ENCODE measurements at regions not wholly inside any gene's neighbourhood (a gene's known extent, or its start where the extent isn't known, plus 50 kb on each side); places are given as distances from the start of the nearest gene placed in this dataset.

DNA sequence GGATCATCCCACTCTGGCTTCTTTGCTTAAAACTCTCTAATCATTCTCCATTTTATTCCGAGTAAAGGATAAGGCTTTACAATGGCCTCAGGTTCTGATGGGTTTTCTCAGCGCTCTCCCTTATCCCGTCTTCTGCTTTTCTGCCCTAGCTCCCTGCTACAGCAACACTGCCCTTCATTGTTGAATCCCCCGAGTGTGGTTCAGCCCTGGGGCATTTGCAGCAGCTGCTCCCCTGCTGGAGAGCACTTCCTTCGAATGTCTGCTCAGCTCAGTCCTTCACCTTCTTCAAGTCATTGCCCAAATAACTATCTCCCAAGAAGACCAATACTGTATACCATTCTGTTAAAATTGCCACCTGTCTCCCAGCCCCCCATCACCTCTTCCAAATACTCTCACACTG, 111.8 kb downstream of the TBXT start:
- Histone ChIP-seq H3K9me3 (ENCODE audit: control insufficient read depth, low read length) (no peaks in the 10 kb centered on the region), H3K27me3 (ENCODE audit: control insufficient read depth, insufficient read depth, low read length, poor library complexity, severe bottlenecking) (no peaks in the 10 kb centered on the region), H3K4me1 (ENCODE audit: control insufficient read depth, insufficient read depth, low read length) (no peaks in the 10 kb centered on the region), H3K36me3 (ENCODE audit: control insufficient read depth, insufficient read depth, low read length) (no peaks in the 10 kb centered on the region), H3K27ac (ENCODE audit: insufficient read depth, low read depth, low read length, poor library complexity, severe bottlenecking) (no peak overlapping the region), H3K4me3 (ENCODE audit: insufficient read depth, low read depth, low read length) (no peak overlapping the region)
- WGBS, 2 experiments: 72 to 75% methylated on average over 5 of the region's 5 CpGs

GRCh38 chr6:166052837-166053236, 114.8 kb downstream of the TBXT start:
- no peak overlapping the region for H3K4me3 ChIP-seq (ENCODE audit: insufficient read depth, low read depth, low read length)
- no peaks in the 10 kb centered on the region for H3K4me1 ChIP-seq (ENCODE audit: control insufficient read depth, insufficient read depth, low read length)
- no peaks in the 10 kb centered on the region for H3K36me3 ChIP-seq (ENCODE audit: control insufficient read depth, insufficient read depth, low read length)
- no peak overlapping the region for H3K27ac ChIP-seq (ENCODE audit: insufficient read depth, low read depth, low read length, poor library complexity, severe bottlenecking)
- H3K27me3 ChIP-seq (ENCODE audit: control insufficient read depth, insufficient read depth, low read length, poor library complexity, severe bottlenecking): no peaks in the 10 kb centered on the region
- no peaks in the 10 kb centered on the region for H3K9me3 ChIP-seq (ENCODE audit: control insufficient read depth, low read length)

GRCh38 chr6:166050559-166050958, 117.1 kb downstream of the TBXT start:
- 33 to 42% methylated on average over 2 of the region's 4 CpGs for WGBS, 2 experiments
- Histone ChIP-seq H3K27ac (ENCODE audit: insufficient read depth, low read depth, low read length, poor library complexity, severe bottlenecking) (no peak overlapping the region), H3K27me3 (ENCODE audit: control insufficient read depth, insufficient read depth, low read length, poor library complexity, severe bottlenecking) (no peaks in the 10 kb centered on the region), H3K4me1 (ENCODE audit: control insufficient read depth, insufficient read depth, low read length) (no peaks in the 10 kb centered on the region), H3K4me3 (ENCODE audit: insufficient read depth, low read depth, low read length) (no peak overlapping the region), H3K9me3 (ENCODE audit: control insufficient read depth, low read length) (no peaks in the 10 kb centered on the region), H3K36me3 (ENCODE audit: control insufficient read depth, insufficient read depth, low read length) (no peaks in the 10 kb centered on the region)

DNA sequence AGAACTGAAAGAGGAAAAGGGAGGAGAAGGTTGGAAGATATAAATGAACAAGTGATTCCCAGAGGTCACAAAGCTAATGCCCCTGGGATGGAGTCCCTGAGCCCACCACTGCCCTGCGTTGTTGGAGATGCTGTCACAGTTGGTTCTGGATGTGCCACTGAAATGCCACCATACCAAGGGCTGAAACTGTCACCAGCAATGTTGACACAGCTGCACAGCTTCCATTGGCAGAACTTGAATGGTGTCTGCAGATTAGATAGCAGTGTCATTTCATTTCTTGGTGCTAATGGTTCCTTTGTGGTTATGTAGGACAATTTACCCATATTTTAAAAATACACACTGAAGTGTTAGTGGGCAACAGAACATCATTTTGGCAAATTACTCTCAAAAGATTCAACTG, 120.7 kb downstream of the TBXT start:
- Histone ChIP-seq H3K4me3 (ENCODE audit: insufficient read depth, low read depth, low read length) (no peak overlapping the region), H3K27me3 (ENCODE audit: control insufficient read depth, insufficient read depth, low read length, poor library complexity, severe bottlenecking) (no peaks in the 10 kb centered on the region), H3K9me3 (ENCODE audit: control insufficient read depth, low read length) (no peaks in the 10 kb centered on the region), H3K4me1 (ENCODE audit: control insufficient read depth, insufficient read depth, low read length) (no peaks in the 10 kb centered on the region), H3K27ac (ENCODE audit: insufficient read depth, low read depth, low read length, poor library complexity, severe bottlenecking) (no peak overlapping the region), H3K36me3 (ENCODE audit: control insufficient read depth, insufficient read depth, low read length) (no peaks in the 10 kb centered on the region)
- WGBS, 2 experiments: 87 to 91% methylated on average over 1 of the region's 1 CpG

GRCh38 chr6:166046226-166046625, 121.4 kb downstream of the TBXT start:
- WGBS, 2 experiments: 76 to 86% methylated on average over 2 of the region's 2 CpGs
- Histone ChIP-seq H3K4me3 (ENCODE audit: insufficient read depth, low read depth, low read length) (no peak overlapping the region), H3K9me3 (ENCODE audit: control insufficient read depth, low read length) (no peaks in the 10 kb centered on the region), H3K36me3 (ENCODE audit: control insufficient read depth, insufficient read depth, low read length) (no peaks in the 10 kb centered on the region), H3K27ac (ENCODE audit: insufficient read depth, low read depth, low read length, poor library complexity, severe bottlenecking) (no peak overlapping the region), H3K27me3 (ENCODE audit: control insufficient read depth, insufficient read depth, low read length, poor library complexity, severe bottlenecking) (no peaks in the 10 kb centered on the region), H3K4me1 (ENCODE audit: control insufficient read depth, insufficient read depth, low read length) (no peaks in the 10 kb centered on the region)

- H3K36me3 ChIP-seq (ENCODE audit: control insufficient read depth, insufficient read depth, low read length): no peaks in the 10 kb centered on the region
- 92 to 100% methylated on average over 1 of the region's 1 CpG for WGBS, 2 experiments
- no peaks in the 10 kb centered on the region for H3K9me3 ChIP-seq (ENCODE audit: control insufficient read depth, low read length)
- no peaks in the 10 kb centered on the region for H3K4me1 ChIP-seq (ENCODE audit: control insufficient read depth, insufficient read depth, low read length)
- H3K27me3 ChIP-seq (ENCODE audit: control insufficient read depth, insufficient read depth, low read length, poor library complexity, severe bottlenecking): no peaks in the 10 kb centered on the region
- no peak overlapping the region for H3K4me3 ChIP-seq (ENCODE audit: insufficient read depth, low read depth, low read length)
- no peak overlapping the region for H3K27ac ChIP-seq (ENCODE audit: insufficient read depth, low read depth, low read length, poor library complexity, severe bottlenecking)
Observed at GRCh38 chr6:166045860-166046200, 121.8 kb downstream of the TBXT start.

- Histone ChIP-seq H3K4me1 (ENCODE audit: control insufficient read depth, insufficient read depth, low read length) (no peaks in the 10 kb centered on the region), H3K4me3 (ENCODE audit: insufficient read depth, low read depth, low read length) (no peak overlapping the region), H3K36me3 (ENCODE audit: control insufficient read depth, insufficient read depth, low read length) (no peaks in the 10 kb centered on the region), H3K9me3 (ENCODE audit: control insufficient read depth, low read length) (no peaks in the 10 kb centered on the region), H3K27ac (ENCODE audit: insufficient read depth, low read depth, low read length, poor library complexity, severe bottlenecking) (no peak overlapping the region), H3K27me3 (ENCODE audit: control insufficient read depth, insufficient read depth, low read length, poor library complexity, severe bottlenecking) (no peaks in the 10 kb centered on the region)
- 90 to 96% methylated on average over 2 to 3 of the region's 3 CpGs for WGBS, 2 experiments
Observed at GRCh38 chr6:166045173-166045859, 122.3 kb downstream of the TBXT start.

GRCh38 chr6:166041277-166041676, 126.4 kb downstream of the TBXT start:
- Histone ChIP-seq H3K4me3 (ENCODE audit: insufficient read depth, low read depth, low read length) (no peak overlapping the region), H3K9me3 (ENCODE audit: control insufficient read depth, low read length) (no peaks in the 10 kb centered on the region), H3K27ac (ENCODE audit: insufficient read depth, low read depth, low read length, poor library complexity, severe bottlenecking) (no peak overlapping the region), H3K27me3 (ENCODE audit: control insufficient read depth, insufficient read depth, low read length, poor library complexity, severe bottlenecking) (no peaks in the 10 kb centered on the region), H3K36me3 (ENCODE audit: control insufficient read depth, insufficient read depth, low read length) (no peaks in the 10 kb centered on the region), H3K4me1 (ENCODE audit: control insufficient read depth, insufficient read depth, low read length) (no peaks in the 10 kb centered on the region)
- 94% methylated on average over 4 of the region's 4 CpGs for WGBS, 2 experiments

DNA sequence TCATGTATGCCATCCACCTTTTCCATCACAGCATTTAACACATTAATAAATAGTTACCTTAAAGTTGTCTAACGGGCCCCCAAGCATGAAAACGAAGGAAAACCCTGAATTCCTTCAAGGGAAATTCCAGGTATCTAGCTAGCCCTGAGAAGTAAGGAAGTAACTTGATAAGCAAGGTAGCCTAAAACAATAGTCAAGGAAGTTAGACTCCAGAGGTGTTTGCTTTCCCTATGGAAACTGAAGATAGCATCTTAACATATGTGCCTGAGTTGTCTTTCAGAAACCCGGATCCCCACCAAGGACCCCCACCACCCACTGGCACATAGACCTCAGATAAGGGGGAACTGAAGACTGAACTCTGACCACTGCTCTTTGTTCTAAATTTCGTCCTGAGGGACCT, 127.4 kb downstream of the TBXT start:
- Histone ChIP-seq H3K27me3 (ENCODE audit: control insufficient read depth, insufficient read depth, low read length, poor library complexity, severe bottlenecking) (no peaks in the 10 kb centered on the region), H3K36me3 (ENCODE audit: control insufficient read depth, insufficient read depth, low read length) (no peaks in the 10 kb centered on the region), H3K27ac (ENCODE audit: insufficient read depth, low read depth, low read length, poor library complexity, severe bottlenecking) (no peak overlapping the region), H3K9me3 (ENCODE audit: control insufficient read depth, low read length) (no peaks in the 10 kb centered on the region), H3K4me3 (ENCODE audit: insufficient read depth, low read depth, low read length) (no peak overlapping the region), H3K4me1 (ENCODE audit: control insufficient read depth, insufficient read depth, low read length) (no peaks in the 10 kb centered on the region)
- 68 to 71% methylated on average over 4 of the region's 4 CpGs for WGBS, 2 experiments

- no peaks in the 10 kb centered on the region for H3K27me3 ChIP-seq (ENCODE audit: control insufficient read depth, insufficient read depth, low read length, poor library complexity, severe bottlenecking)
- no peak overlapping the region for H3K27ac ChIP-seq (ENCODE audit: insufficient read depth, low read depth, low read length, poor library complexity, severe bottlenecking)
- H3K9me3 ChIP-seq (ENCODE audit: control insufficient read depth, low read length): no peaks in the 10 kb centered on the region
- peaks cover 5% of the 10 kb centered on the region for H3K4me1 ChIP-seq (ENCODE audit: control insufficient read depth, insufficient read depth, low read length)
- 83 to 93% methylated on average over 5 to 6 of the region's 7 CpGs for WGBS, 2 experiments
- no peak overlapping the region for H3K4me3 ChIP-seq (ENCODE audit: insufficient read depth, low read depth, low read length)
- H3K36me3 ChIP-seq (ENCODE audit: control insufficient read depth, insufficient read depth, low read length): no peaks in the 10 kb centered on the region
Observed at GRCh38 chr6:166036316-166037095, 131.1 kb downstream of the TBXT start.
